Suppressor macrophage (primary cell): ENCODE measurements at regions not wholly inside any gene's neighbourhood (a gene's known extent, or its start where the extent isn't known, plus 50 kb on each side); places are given as distances from the start of the nearest gene placed in this dataset.
A peak's percentile ranks its signal among the peaks of the same experiment; 100 is the strongest.
"Not testable (repeated sequence)": the region's sequence is repeated elsewhere in the genome, so short reads cannot be mapped to it uniquely, and the experiment has no call there.

Source experiments
- DNase-seq, 4 experiments: peaks; one replicate each; pipeline ENCODE4 v3.0.0-alpha.2; 2020 to 2022

DNA sequence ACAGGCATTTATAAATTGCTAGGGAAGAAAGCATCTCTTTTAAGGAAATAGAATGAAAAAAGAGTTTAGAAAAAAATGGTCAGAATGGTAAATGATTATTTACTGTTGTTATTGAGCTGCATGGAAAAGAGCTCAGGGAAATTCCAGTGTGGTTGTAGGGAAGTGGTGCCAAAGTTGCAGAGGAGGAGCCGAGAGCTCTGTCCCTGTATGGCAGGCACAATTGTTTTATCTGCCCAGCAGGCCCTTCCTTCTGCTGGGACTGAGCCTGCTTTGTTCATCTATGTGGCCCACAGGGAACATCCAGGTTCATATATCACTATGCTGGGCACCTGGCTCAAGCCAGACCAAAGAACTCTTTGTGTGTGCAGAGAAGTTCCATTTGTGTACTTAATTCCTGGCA lies 80.8 kb upstream of the AGAP1 start:
- DNase-seq, result no peak

DNA sequence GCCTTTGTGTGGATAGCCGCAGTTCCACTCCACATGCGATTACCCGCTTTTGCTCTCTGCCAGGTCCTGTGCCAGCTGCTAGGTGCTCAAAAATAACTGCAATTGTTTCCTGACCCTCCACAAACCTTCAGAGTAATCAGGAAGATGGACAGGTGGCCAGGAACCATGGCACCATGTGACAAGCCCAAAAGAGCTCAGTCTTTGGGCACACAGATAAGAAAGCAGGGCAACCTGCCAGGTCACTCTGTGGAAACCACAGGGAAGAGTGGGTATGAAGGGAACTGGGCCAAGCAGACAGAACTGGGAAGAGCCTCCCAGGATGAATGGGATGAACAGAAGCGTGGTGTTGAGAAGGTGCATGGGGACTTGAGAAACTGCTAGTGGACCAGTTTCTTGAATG lies 79.4 kb upstream of the AGAP1 start:
- no peak for DNase-seq

DNA sequence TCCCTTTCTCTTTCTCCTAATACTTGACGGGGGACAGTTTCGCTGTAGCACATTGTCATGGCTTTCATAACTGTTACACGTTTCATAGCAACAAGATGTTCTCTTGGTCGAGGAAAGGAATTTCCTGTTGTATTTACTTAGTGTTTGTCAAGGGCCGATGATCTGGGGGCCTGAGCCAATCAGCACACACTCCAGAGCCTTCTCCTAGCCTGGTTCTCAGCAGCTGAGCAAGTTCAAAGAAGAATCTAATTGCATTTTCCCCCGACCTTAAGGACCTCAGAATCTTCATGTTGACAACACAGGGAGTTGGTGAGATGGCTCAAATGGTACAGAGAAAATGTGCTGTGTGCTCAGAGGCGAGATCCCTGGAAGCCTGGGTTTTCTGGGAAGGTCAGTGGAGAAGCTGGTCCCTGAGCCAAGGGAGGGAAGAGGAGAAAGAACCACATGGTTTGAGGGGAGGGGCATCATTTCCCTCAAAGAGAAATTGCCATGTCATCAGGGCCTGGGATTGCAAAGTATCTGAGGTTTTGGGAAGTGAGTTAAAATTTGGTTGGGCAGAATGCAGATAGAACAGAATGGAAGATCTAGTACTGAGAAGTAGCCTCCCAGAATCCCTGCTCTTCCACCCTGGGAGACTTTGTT lies 76.9 kb upstream of the AGAP1 start:
- DNase-seq, result no peak

DNA sequence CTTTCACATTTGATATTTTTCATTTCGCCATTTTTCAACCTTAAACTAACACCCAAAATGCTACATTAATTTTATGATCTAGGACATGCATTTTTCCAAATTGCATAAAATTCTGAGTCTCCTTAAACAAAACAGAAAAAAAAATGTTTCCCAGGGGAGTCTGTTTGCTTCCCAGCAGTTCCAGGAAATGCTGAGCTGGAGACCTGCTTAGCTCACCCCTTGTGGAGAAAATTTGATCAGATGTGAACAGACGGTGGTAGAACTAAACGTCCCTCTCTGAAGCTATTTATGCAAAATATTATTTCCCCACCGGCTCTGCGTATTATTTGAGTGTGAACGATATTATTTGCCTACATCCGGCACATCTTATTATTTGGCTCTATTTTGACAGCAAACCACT lies 74.9 kb upstream of the AGAP1 start:
- no peak for DNase-seq

DNA sequence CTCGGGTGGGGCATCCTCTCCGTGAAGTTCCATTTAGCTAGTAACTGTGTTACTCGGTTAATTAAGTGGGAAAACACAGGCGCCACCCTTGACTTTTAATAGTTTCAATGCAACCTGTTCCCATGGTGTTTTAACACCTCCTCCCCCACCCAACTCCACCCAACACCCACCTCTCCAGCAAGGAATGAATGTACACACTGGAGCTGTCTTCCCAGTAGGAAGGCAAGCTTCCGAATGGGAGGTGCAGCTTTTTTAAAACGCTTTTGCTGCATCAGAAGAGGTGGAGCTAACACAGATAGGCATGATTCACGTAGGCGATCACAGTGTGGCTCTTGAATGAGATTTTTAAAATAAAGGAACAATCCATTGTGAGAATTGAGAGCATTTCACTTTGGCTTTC lies 73.8 kb upstream of the AGAP1 start:
- no peak for DNase-seq

DNA sequence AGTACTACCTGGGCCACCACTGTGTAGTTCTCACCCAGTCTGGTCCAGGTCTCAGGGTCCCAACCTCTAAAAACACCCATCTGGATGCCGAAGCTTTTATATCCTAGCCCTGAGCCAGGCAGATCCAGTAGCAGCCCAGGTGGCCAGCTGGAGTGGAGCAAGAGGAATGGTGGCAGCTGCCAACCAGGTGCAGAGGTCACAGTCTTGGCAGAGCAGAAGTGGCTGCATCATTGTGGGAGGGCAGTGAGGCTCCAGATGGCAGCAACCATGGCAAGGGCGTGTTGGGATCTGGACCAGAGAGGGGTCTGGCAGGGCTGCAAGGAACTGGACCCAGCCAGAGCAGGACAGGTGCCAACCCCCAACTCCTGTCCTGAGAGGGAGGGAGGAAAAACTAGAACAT lies 72.2 kb upstream of the AGAP1 start:
- DNase-seq, result no peak

DNA sequence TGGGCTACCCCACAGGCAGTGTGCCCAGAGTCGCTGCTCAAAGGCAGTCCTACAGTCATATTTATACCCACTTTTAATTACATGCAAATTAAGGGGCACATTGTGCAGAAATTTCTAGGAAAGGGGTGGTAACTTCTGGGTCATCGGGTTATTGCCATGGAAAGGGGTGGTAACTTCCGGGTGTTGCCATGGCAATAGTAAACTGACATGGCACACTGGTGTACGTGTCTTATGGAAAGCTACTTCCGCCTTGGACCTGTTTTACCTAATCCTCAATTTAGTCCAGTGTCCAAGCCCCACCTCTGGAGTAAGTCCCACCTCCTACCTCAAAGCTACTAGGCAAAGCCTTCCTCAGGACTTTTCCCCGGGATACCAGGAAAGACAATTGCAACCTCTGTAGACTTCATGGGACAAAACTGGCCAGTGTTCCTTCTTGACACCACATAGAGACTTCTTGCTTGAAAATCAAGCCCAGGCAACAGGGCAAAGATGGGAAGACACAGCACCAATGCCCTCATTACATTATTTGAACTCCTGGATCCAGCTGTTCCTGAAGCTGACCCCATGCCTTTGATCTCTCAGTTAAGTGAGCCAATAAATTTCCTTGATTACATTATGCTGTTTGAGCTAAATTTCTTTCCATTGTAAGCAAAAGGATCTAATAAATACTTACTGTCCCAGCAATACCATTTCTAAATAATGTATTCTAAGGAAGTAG lies 63.3 kb upstream of the AGAP1 start:
- no peak for DNase-seq

DNA sequence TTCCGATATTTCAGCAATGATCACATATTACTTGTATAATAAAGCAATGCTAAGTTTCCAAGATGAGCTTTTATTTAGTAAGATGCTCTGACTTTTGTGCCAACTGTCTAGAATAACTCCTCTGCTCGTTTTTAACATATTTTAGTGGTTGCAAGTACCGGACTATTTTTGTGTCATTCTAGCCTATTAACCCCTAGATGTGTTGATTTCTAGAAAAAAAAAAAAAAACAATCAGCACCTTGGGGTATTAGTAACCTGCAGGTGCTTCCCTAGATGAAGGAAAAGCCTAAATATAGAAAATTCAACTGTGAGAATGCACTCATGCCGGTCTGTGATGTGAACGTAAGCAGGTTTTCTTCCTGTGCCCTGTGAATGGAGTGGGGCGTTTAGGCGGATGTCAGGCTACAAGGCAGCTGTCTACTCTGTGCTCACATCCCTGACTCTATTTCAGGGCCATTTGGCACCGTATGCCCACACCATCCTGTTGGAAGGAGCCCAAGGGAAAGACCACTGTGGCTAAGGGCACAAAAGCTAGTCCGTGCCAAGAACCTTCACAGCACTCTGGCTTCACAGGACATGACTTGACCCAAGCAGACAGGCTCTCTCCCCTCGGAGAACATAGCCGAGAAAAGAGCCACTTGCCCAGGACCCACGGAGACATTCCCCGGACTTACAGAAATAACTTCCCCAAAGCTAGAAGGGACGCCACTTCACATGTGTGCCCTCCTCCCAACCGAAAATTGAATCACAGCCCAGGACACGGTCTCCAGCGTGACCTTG lies 60.9 kb upstream of the AGAP1 start:
- DNase-seq, result no peak

DNA sequence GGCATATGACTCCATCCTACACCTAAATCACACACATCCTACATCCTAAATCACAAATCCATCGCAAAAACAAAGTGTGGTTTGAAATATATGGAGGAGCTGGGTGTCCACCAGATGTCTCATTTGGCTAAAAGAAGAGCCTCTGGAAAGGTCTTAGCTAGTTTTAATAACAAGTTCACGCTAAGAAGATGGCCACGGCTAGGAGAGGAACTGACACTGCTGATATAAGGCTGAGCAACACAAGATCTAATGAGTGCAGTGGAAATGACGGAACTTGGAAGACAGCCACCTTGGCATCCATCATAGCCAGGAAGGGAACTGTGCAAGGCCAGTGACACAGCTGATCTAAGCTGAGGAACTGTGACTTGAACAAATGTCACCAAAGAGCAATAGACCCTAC lies 60.0 kb upstream of the AGAP1 start:
- DNase-seq, result peak in 3 of 4 experiments; percentile 12 to 21 (median 15)

DNA sequence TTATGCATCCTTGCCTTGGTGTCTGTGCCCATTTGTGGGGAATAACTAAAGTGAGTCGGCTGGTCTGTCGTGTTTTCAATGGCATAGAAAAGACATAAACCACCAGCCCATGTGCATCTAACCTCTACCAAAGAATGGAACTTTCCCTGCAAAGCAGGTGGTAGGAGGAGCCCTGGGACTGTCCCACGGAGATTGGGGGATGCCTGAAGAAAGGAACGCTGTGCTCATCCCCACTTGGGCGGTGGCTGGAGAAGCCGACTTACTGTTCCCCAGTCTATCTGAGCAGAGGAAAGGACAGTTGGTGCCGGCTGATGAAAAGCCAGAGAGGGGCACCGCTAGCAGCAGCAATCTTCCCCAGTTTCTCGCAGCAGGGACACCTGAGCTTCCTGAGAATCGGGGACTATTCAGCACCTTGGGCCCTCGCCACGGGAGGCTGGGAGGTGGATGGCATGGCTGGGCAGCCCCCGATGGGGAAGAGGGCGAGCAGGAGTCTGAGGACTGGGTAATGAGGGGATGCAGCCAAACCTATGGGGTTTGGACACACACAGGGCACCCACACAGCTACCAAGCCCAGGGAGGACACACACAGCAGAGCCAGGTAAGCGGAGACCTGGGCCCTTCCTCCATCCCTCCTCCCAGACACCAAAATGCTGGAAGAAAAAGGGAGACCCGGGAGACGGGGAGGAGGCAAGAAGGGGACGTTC lies 53.7 kb upstream of the AGAP1 start:
- no peak for DNase-seq

DNA sequence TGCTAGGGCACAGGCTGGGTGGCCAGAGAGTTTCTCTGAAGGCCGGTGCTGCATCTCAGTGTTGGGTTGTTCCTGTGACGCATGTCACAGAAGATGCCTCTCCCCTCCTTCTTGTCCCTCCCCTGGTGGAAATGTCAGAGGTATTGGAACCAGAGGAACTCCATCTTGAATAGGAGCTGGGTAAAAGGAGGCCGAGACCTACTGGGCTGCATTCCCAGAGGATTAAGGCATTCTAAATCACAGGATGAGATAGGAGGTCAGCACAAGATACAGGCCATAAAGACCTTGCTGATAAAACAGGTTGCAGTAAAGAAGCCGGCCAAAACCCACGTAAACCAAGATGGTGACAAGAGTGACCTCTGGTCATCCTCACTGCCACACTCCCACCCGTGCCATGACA lies 50.3 kb upstream of the AGAP1 start:
- not testable (repeated sequence) for DNase-seq
